Esophagus mucosa (tissue), 1 donor: ENCODE measurements at regions not wholly inside any gene's neighbourhood (a gene's known extent, or its start where the extent isn't known, plus 50 kb on each side); places are given as distances from the start of the nearest gene placed in this dataset.

Experiments used
- ATAC-seq: fragments of 200-7000 bp; cut with Tn5 transposase; one replicate; pipeline ENCODE4 v1.9.1; 2020
- donor health status: DM: yes; HTN: yes; CAD: no.

DNA sequence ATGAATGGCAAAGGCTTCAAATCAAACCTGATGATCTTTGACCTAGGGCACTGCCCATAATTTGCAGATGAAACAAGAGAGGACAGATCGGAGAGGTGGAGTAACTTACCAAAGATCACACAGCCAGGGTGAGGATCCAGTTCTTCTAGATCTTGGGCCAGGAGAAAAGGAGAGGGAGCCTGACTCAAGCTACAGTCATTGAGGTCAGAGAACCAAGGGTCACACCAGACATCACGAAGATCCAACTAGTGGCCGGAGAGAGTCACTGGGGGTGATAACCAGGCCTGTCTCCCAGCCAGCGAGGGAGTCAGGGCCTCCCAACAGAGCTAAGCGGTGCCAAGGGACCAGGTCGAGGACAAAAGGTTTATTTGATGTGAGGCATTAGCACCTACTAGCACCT lies 115.0 kb downstream of the RIPK4 start:
- peak; percentile 84 for ATAC-seq

DNA sequence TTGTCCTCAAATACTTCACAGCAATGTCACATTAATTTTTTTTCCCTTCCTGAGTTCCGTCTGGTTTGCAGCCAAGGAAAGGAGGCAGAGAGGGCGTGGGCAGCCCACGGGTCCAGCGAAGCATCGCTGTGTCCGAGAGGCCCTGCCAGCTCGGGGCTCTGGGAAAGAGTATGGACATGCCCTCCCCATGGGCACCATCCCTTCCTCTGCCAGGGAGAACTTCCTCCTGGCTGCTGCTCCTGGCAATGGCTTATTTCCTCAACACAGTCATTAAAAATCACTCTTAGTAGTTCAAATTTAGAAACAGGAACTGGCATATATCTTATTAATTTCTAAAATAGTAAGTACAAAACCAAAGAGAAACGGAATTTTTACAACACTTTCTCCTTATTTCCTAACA lies 115.4 kb downstream of the RIPK4 start:
- peak; percentile 40 for ATAC-seq

DNA sequence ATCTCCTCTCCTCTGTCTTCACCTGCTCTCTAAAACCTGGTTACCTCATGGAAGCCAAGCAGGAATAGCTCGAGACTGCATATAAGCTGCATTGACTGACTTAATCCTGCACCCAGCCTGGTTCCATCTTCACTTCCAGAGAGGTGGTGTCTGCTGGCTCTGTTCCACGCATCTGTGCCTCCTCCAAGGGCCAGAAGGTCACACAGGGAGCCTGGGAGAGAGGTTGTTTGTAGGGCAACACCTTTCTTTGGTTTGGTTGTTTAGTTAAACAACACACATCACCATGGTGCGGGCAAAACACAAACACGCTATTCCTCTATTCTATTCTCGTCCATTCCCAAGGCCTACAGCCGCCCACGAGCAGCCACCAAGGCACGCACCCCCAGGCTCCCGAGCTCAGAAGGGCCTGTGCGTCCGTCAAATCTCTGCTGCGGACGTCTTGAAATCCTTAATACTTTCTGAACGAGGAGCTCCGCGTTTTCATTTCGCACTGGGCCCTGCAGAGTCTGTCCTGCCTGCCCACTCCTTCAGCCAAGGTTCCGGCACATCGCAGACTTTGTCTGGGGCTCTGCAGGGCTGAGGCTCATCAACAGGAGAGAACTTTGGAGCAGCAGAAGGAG lies 116.2 kb downstream of the RIPK4 start:
- no peak for ATAC-seq

DNA sequence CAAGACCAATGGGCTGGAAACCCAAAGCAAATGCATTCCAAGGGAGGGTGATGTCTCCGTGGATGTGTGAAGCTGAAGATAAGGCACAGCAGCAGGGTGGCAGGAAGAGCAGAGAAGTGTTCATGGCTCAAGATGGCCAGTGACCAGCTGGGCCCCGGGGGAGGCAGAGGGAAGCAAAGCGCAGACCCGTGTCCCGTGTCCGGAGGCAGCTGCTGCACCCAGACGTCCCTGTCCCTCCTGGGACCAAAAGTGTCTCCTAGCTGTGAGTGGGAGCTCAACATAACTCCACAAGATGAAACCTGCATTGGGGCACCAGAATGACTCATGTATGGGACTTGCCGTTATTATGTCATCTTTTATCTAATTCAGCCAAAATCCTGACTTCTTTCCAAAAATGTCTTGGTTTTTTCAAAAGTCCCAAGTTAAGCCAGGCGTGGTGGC lies 118.2 kb downstream of the RIPK4 start:
- ATAC-seq, result peak; percentile 53

DNA sequence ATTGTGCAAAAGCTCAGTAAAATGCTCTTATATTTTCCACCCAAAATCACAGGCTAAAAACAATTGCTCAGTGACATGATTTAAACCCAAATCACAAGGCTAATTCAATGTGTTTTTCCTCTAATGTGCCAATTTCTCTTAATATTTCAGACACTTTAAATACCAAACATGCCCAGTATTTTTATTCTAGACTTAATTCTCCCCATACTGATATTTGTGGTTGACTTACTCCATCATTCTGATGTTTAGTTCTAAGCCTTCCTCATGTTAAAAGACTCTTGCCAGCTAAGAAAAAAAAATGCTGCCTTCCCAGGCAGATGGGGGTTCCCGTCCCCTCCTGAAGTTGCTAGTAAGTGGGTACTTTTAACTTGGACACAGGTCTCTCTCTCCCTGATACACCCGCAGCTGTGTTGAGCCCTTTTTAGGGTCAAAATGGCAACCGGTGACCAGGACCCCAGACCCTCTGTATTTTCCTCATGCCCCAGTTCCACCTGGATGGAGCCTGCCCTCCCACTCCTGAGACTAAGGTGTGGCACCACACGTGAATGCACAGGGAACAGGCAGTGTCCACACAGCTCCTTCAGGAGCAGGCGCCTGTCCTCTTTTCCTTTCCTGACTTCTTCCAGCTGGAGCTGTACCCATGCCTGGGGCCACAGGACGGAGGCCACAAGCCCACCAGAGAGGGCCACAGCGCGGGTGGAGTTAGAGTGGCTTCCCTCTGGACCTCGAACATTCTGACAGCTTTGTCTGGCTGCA lies 118.9 kb downstream of the RIPK4 start:
- peak; percentile 29 for ATAC-seq

DNA sequence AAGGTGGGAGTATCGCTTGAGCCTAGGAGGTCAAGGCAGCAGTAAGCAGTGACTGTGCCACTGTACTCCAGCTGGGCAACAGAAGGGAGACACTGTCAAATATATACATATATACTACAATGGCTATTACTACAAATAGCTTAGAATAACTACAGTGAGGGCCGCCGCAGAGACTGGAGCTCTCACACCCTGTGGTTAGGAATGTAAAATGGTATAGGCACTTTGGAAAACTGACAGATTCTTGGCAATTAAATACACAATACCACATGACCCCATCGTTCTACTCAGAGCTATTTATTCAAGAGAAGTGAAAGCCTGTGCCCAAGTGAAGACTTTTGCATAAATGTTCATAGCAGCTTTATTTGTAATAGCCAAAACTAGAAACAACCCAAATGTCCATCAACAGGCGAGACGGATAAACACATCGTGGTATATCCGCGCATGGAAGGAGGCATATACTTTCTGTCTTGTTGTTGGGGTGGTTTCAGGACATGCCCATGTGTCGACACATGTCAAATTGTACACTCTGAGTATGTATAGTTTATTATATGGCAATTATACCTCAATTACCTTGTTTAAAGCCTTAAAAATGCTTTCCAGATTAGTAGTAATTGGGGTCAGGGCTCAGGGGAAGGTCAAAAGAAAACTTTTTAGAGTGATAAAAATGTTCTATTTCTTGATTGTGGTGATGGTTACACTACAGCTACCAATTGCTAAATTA lies 123.4 kb downstream of the RIPK4 start:
- ATAC-seq, result no peak

DNA sequence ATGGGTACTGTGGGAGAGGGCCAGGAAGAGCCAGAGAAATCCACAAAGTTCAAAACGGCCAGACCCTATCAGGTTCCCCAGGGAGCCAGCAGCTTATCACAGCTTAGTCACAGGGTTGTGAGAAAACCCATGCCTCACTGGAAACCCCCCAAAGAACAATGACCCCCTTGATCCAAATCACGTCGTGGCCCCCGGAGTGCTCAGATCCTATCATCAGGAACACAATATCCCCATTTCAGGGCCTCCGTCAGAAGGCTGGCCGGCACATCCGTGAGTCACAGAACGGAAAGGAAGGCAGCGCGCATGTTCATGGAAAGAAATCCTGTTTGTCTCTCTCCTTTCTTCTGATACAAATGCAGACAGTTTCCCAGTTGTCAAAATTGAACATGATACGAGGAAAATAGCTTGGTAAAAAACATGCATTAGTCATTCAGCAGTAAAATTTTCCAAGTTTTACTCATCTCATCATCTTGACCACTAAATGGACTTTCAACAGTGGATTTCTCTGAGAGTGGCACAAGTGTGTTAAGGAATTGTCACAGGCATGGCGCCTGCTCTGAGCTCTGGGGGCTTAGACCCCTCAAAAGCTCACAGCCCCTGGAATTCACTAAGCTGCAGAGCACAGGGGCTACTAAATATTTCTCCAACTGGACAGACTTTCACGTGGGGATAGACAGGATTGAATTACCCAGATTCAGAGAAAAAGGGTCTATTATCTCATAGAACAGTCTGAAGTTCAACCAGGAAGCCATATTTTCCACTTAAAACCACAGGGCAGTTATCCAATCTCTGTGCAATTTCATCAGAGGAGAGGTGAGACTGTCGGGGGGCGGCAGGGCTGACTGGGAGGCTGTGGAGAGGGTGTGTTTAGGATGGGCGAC lies 124.8 kb downstream of the RIPK4 start:
- peak; percentile 46 for ATAC-seq

DNA sequence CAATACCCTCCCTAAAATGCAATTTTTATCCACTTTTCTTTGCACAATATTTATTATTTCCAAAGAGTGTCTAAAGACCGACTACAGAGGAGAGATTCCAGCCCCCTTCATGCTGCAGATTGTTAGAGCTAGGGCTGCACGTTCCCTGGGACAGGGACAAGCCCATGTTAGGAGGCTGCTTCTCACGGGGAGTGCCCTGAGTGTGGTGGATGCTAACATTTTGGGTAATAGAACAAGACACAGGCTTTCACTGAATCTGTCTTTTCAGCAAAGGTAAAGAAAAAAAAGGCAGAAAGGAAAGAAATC lies 125.4 kb downstream of the RIPK4 start:
- no peak for ATAC-seq

DNA sequence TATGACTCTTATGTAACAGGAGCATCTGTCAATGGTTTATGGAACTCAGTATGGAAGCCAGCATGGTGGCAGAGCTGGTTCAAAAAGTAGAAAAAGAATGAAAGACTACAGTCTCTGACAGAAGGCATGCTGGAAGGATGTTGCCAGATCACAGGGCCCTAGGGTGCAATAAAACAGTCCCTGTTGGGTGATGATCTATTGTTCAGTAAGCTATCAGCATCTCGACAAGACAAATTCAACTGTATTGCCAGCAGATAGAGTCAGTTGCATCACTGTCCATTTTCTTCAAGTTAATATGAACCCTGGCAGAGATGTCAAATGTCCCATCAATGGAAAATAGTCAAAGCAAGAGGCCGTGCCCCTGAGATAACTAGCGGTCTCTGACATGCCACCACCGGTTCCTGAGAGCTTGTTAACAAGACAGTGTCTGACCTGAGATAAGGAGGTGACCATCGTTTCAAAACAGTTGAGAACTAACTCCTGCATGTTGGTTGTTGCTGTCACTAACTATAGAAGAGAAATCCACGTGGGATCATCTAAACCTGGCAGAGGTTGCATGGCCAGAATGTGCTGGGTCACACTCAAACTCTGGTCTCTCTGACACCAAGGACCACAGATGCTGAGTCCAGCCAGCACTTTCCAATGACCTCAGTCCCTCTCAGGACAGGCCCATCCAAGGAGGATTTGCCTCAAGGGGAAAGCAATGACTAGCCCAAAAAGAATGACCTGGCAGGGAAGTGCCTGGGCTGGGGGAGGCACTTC lies 125.9 kb downstream of the RIPK4 start:
- ATAC-seq, result no peak

DNA sequence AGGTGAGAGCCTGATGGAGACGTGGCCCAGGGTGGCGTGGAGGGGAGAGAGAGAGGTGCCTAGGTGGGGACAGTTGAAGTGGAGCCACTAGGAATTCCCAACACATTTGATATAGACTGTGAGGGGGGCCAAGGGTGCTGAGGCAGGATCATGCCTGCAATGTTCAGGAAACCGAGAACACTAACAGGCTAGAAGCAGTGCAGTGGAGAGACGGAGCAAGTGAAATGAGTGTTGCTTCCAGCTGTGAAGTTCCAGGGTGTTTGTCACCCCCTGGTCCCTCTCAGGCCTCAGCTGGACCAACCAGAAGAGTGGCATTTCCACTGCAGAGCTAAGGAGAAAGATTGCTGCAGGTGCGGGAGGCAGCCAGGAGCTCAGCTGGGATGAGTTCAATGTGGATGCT lies 127.1 kb downstream of the RIPK4 start:
- ATAC-seq, result no peak

DNA sequence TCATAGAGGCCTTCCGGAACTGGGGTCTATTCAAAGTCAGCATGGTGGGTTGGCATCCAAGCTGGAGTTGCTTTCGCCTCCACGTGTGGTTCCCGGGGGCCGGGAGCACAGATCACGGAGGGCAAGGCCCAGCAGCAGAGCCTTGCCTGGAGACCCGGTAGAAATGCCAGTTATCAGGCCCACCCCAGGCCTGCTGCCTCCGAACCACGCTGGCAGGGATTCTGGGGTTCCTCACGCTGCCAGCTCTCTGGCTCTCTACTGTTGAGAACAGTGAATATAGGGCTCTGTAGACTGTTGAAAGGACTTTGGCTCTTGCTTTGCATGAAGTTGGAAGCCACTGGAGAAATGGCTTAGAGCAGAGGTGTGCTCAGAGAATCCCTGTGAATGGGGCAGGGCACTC lies 127.5 kb downstream of the RIPK4 start:
- no peak for ATAC-seq

DNA sequence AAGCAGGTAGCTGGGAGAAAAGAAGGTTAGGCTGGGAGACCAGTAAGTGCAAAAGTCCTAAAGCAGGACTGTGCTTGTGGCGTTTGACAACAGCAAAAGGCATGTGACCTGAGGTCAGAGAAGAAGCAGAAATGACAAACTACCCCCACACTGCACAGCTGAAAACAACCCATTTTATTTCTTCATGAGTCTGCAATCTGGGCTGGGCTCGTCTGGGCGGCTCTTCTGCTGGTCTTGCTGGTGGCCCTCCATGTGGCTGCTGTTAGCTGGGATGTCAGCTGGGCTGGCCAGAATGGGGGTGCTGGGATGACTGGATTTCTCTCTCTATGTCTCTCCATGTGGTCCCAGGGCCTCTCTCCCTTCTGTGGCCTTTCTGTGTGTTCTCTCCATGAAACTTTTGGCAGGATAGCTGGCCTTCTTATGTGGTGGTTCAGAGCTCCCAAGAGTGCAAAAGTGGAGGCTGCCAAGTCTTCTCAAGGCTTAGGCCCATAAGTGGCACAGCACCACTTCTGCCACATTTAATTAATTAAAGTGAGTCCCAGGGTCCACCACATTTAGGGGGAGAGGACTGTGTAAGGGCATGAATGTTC lies 128.6 kb downstream of the RIPK4 start:
- ATAC-seq, result no peak

DNA sequence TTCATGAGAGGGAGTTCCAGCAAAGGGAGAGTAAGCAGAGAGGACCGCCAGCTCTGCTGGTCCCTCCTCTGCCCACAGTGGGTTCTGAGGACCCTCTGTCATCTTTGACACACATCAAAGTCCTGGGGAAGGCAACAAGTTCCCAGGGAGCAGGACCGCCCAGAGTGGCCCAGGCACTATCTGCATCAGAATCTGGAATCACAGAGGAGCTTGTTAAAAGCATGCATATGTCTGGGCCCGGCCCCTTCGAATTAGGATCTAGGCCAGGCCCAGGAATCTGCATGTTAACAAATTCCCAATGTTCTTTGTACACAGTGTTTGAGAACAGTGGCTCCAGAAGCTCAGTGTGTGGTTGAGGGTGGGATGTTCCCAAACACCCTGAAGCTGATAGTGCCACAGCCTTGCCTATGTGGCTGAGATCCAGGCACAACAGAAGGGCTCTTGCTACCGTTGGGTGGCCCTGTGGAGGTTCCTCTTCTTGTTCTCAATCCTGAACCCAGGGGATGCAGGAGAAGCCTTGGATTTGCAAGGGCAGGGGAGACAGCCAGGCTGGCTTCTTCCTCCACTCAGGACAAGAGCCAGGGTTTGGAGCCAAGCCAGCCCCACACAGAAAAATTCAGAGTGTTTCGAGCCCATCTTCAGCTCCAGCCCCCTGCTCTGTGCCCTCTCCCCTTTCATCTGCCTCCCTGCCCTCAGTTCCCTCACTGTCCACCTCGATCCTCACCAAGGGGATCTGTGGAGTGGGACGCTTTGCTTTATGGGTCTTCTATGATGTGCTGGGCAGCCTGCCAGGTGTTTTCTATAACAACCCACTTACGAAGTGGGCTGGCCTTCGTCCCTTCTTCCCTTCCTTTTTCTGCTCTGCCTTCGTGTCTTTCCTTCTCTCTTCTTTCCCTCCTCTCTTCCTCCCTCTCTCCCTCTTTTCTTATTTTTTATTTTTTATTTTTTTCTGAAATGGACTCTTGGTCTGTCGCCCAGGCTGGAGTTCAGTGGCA lies 129.0 kb upstream of the TMPRSS2 start:
- no peak for ATAC-seq

DNA sequence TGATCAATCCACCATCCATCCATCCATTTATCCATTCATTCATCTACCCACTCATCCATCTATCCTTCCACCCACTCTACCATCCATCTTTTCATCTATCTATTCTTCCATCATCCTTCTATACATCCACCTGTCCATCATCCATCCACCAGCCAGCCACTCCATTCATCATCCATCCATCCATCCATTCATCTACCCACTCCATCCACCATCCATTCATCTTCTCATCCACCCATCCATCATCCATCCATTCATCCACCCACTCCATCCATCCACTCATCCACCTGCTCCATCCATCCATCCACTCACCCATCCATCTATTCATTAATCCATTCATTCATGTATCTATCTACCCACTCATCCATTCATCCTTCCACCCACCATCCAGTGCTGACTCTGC lies 127.9 kb upstream of the TMPRSS2 start:
- ATAC-seq, result no peak

DNA sequence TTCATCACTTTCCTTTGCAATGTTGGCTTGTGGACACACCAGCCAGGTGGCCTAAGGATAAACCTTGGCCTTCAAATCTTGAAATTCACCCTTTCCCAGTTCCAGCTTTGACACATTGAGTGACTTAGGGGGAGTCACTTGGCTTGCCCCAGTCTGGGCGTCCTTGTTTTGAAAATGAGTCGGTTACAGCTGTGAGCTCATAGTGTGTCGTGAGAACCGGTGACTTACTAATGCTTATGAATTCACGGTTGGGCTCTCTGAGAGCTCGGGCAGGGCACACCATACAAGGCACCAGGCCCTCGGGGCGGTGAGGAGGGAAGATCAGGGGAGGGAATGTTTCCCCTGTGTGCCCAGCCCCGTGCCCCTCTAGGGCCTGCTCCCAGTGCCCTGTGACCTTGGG lies 126.9 kb upstream of the TMPRSS2 start:
- peak; percentile 64 for ATAC-seq

DNA sequence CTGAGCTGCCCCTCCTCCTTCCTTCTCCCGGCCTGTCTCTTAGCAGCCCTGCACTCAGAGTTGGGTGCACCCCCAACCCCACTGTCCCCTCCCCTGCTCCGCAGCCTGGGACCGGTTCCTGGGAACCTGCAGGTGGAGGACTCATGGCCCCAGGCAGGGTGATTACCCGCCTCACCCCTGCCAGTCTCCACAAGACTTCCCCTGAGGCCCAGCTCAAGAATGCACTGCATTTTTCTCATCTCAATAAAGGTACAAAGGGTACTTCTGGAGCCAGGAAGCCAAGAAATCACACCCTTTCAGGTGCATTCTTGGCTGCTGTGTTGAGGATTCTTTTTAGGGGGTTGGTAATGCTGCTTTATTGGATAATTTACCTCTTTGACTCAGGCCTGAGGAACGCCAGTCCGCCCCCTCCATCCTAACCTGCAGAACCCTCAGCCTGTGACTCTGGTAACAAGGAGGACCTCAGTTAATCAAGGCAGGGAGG lies 126.3 kb upstream of the TMPRSS2 start:
- peak; percentile 48 for ATAC-seq

DNA sequence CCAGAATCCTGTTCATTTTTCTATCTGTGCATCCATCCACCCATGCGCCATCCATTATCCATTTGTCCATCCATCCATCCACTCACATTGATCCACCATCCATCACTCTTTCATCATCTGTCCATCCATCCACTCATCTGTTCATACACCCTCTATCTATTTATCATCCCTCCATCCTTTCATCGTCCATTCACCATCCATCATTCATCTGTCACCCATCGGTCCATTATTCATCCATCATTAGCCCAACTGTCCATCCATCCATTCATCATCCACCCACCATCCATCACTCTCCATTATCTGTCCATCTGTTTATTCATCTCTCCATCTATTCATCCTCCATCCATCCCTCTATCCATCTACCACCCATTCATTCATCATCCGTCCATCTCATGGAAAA lies 125.7 kb upstream of the TMPRSS2 start:
- ATAC-seq, result no peak

DNA sequence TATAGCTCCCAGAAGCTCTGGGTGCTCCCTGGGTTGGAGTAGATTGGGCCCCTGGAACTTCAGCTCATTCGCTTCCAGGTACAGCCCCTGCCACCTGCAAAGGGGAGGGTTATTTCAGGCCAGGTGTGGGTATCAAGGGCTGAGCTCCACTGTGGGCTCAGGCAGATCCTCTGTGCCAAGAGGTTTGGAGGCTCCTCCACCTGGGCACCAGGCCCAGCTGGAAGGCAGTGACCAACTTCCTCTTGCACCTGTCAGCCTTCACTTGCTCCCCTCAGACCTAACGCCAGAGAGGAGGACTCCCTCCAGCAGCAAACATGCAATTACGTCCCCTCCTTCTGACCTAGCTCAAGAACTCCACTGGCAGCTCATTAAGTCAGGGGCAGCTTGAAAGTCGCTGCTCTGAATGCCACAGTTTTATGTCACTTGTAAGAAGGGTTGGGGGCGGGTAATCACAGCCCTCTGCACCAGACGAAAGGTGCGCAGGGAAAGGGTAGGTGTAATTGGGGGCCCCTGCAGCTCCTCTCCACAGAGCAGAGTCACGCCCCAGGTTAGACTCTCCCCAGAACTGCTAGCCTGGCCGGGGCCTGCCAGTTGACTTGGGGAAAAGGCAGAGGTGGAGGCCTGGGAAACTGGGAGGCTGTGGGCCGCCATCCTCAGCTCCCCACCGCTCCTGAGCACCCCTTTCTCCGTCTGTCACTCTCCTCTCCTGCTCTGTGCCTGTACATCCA lies 125.0 kb upstream of the TMPRSS2 start:
- ATAC-seq, result no peak
